ENCODE measurements at regions not wholly inside any gene's neighbourhood (a gene's known extent, or its start where the extent isn't known, plus 50 kb on each side); places are given as distances from the start of the nearest gene placed in this dataset.

DNA sequence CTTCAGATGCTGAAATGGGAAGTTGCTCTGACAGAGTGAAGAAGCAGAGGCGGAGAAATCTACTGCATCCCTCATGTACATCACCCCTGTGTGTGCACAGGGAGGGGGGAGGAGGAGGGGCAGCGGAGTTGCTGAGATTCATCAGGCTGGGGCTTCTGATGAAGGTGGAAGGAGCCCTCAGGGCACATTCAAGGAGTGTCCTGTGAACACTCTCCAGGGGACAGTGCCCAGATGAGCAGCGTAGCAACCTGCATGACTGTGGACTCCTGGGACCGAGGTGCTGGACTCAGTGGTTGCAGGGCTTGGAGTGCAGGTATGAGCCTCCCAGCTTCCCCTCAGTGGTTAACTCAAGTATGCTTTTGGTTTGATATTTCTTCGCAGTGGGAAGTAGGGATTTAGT, 257.8 kb upstream of the B3GAT1 start:
- H3K4me3 ChIP-seq (ENCODE audit: low read depth, low read length): no peak overlapping the region
- DNase-seq (ENCODE audit: low read depth): no peak
- no peaks in the 10 kb centered on the region for H3K36me3 ChIP-seq (ENCODE audit: control insufficient read depth, insufficient read depth, low read length)
- TF ChIP-seq CTCF (IDR thresholded peaks at IDR 0.05; ENCODE audit: insufficient read depth, low read length, severe bottlenecking): no peak
- no peak for FAIRE-seq
- H3K27me3 ChIP-seq (ENCODE audit: control insufficient read depth, insufficient read depth, low read length): no peaks in the 10 kb centered on the region

DNA sequence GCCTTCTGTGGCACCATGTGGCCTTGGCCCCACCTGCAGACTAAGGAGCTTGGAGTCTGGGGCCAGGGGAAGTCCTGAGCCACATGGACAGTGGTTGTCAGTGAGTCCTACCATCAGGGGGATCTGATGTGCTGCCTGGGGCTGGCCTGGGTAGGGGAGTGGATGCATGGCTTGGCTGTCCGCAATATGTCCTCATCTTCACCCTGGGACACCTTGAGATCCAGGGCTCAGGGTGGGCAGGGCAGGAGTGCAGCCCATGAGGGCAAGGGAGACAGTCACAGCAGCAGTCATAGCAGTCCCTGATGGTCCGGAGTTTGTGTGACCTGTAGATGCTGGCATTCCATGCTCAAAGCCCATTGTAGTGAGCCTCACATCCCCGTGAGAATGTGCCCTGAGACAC, 256.8 kb upstream of the B3GAT1 start:
- no peaks in the 10 kb centered on the region for H3K27me3 ChIP-seq (ENCODE audit: control insufficient read depth, insufficient read depth, low read length)
- no peak for DNase-seq (ENCODE audit: low read depth)
- no peak for TF ChIP-seq CTCF (IDR thresholded peaks at IDR 0.05; ENCODE audit: insufficient read depth, low read length, severe bottlenecking)

GRCh38 chr11:134668076-134668475, 256.0 kb upstream of the B3GAT1 start:
- FAIRE-seq (no peak), DNase-seq (ENCODE audit: low read depth) (no peak)
- Histone ChIP-seq H3K36me3 (ENCODE audit: control insufficient read depth, insufficient read depth, low read length) (no peaks in the 10 kb centered on the region), H3K4me3 (ENCODE audit: low read depth, low read length) (no peak overlapping the region), H3K27me3 (ENCODE audit: control insufficient read depth, insufficient read depth, low read length) (no peaks in the 10 kb centered on the region)
- TF ChIP-seq CTCF (IDR thresholded peaks at IDR 0.05; ENCODE audit: insufficient read depth, low read length, severe bottlenecking): no peak

More for the DNA sequence above, 256.8 kb upstream of the B3GAT1 start:
- FAIRE-seq: no peak
- Histone ChIP-seq H3K36me3 (ENCODE audit: control insufficient read depth, insufficient read depth, low read length) (no peaks in the 10 kb centered on the region), H3K4me3 (ENCODE audit: low read depth, low read length) (no peak overlapping the region)

- Histone ChIP-seq H3K4me3 (ENCODE audit: low read depth, low read length) (no peak overlapping the region), H3K27me3 (ENCODE audit: control insufficient read depth, insufficient read depth, low read length) (no peaks in the 10 kb centered on the region), H3K36me3 (ENCODE audit: control insufficient read depth, insufficient read depth, low read length) (no peaks in the 10 kb centered on the region)
- TF ChIP-seq CTCF (IDR thresholded peaks at IDR 0.05; ENCODE audit: insufficient read depth, low read length, severe bottlenecking): no peak
- DNase-seq (ENCODE audit: low read depth): no peak
- FAIRE-seq: no peak
Observed at GRCh38 chr11:134667505-134667904, 255.5 kb upstream of the B3GAT1 start.

DNA sequence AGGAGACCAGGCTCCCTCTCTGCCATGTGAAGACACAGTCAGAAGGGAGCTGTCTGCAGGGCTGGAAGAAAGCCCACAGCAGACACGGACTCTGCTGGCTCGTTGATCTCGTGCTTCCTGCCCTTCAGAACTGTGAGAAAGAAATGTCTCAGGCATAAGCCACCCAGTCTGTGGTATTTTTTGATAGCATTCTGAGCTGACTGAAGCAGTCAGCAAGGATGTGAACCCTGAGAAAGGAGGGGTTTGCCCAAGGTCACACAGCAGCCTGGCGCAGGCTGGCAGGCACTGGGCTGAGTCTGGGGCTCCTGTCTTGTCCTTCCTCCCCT, 255.1 kb upstream of the B3GAT1 start:
- FAIRE-seq (no peak), DNase-seq (ENCODE audit: low read depth) (no peak)
- TF ChIP-seq CTCF (IDR thresholded peaks at IDR 0.05; ENCODE audit: insufficient read depth, low read length, severe bottlenecking): no peak
- Histone ChIP-seq H3K36me3 (ENCODE audit: control insufficient read depth, insufficient read depth, low read length) (no peaks in the 10 kb centered on the region), H3K4me3 (ENCODE audit: low read depth, low read length) (no peak overlapping the region), H3K27me3 (ENCODE audit: control insufficient read depth, insufficient read depth, low read length) (no peaks in the 10 kb centered on the region)

- no peak for FAIRE-seq
- no peaks in the 10 kb centered on the region for H3K36me3 ChIP-seq (ENCODE audit: control insufficient read depth, insufficient read depth, low read length)
- no peak for TF ChIP-seq CTCF (IDR thresholded peaks at IDR 0.05; ENCODE audit: insufficient read depth, low read length, severe bottlenecking)
- H3K4me3 ChIP-seq (ENCODE audit: low read depth, low read length): no peak overlapping the region
- no peaks in the 10 kb centered on the region for H3K27me3 ChIP-seq (ENCODE audit: control insufficient read depth, insufficient read depth, low read length)
- no peak for DNase-seq (ENCODE audit: low read depth)
Observed at GRCh38 chr11:134666273-134667174, 254.5 kb upstream of the B3GAT1 start.

Measured in bronchial epithelial cell (primary cell).